ENCODE measurements at regions not wholly inside any gene's neighbourhood (a gene's known extent, or its start where the extent isn't known, plus 50 kb on each side); places are given as distances from the start of the nearest gene placed in this dataset.

GRCh38 chr2:238694136-238694755, 153.6 kb upstream of the TWIST2 start:
- no peaks in the 10 kb centered on the region for H3K36me3 ChIP-seq (ENCODE audit: insufficient read depth, low read length)
- no peaks in the 10 kb centered on the region for H3K4me1 ChIP-seq (ENCODE audit: insufficient read depth, low read length)
- no peaks in the 10 kb centered on the region for H3K9me3 ChIP-seq (ENCODE audit: control insufficient read depth, insufficient read depth, low read length)
- no peak overlapping the region for H3K9ac ChIP-seq (ENCODE audit: low read depth, low read length)

GRCh38 chr2:238694922-238695321, 153.0 kb upstream of the TWIST2 start:
- Histone ChIP-seq H3K4me1 (ENCODE audit: insufficient read depth, low read length) (no peaks in the 10 kb centered on the region), H3K9ac (ENCODE audit: low read depth, low read length) (no peak overlapping the region), H3K36me3 (ENCODE audit: insufficient read depth, low read length) (no peaks in the 10 kb centered on the region), H3K9me3 (ENCODE audit: control insufficient read depth, insufficient read depth, low read length) (no peaks in the 10 kb centered on the region)

- no peaks in the 10 kb centered on the region for H3K36me3 ChIP-seq (ENCODE audit: insufficient read depth, low read length)
Measured at GRCh38 chr2:238695538-238695937, 152.3 kb upstream of the TWIST2 start.

GRCh38 chr2:238696331-238696730, 151.6 kb upstream of the TWIST2 start:
- no peaks in the 10 kb centered on the region for H3K36me3 ChIP-seq (ENCODE audit: insufficient read depth, low read length)
- H3K9me3 ChIP-seq (ENCODE audit: control insufficient read depth, insufficient read depth, low read length) = no peaks in the 10 kb centered on the region
- H3K9ac ChIP-seq (ENCODE audit: low read depth, low read length) = no peak overlapping the region
- no peaks in the 10 kb centered on the region for H3K4me1 ChIP-seq (ENCODE audit: insufficient read depth, low read length)

More at GRCh38 chr2:238695538-238695937, 152.3 kb upstream of the TWIST2 start:
- Histone ChIP-seq H3K9ac (ENCODE audit: low read depth, low read length) (no peak overlapping the region), H3K4me1 (ENCODE audit: insufficient read depth, low read length) (no peaks in the 10 kb centered on the region), H3K9me3 (ENCODE audit: control insufficient read depth, insufficient read depth, low read length) (no peaks in the 10 kb centered on the region)

- no peaks in the 10 kb centered on the region for H3K4me1 ChIP-seq (ENCODE audit: insufficient read depth, low read length)
- no peaks in the 10 kb centered on the region for H3K9me3 ChIP-seq (ENCODE audit: control insufficient read depth, insufficient read depth, low read length)
- no peak overlapping the region for H3K9ac ChIP-seq (ENCODE audit: low read depth, low read length)
- H3K36me3 ChIP-seq (ENCODE audit: insufficient read depth, low read length) = no peaks in the 10 kb centered on the region
Measured at GRCh38 chr2:238696786-238697185, 151.1 kb upstream of the TWIST2 start.

DNA sequence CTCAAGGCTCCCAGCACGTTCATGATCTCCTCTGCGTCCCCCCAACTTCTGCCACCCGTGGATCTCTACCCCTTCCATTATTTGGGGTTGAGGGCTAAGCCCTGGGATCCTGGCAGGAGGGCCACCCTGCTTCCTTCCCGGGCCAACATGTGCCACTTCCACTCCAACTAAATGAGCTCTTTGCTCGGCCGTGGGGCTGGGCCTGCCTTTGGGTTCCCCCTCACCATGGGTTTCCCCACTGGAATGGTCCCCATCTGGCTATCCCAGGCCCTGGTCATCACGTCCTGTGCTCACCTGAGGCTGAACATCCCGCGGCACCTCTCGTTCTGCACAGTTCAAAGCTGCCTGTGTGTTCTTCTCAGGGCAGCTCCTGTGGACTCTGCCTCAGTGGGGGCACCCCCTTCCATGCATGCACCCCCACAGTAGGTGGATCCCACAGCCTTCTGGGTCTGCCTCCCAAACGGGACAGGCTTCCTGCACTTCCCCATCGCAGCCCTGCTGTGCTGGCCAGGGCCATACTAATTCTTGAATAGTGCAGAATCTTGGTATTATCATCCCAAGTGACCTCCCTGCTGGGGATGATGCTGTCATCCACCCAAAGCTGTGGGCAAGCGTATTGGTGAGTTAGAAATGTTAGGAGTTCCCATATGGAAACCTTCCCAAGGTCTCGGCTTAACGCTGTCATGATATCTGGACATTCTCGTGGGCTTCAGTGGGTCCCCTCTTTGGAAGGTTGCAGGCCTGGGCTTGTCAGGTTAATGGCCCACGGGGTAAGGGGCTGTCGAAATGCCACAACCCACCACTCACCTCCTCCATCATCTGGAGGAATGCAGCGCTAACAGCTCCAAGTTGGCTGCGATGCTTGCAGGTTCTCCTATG, 150.5 kb upstream of the TWIST2 start:
- Histone ChIP-seq H3K36me3 (ENCODE audit: insufficient read depth, low read length) (no peaks in the 10 kb centered on the region), H3K4me1 (ENCODE audit: insufficient read depth, low read length) (no peaks in the 10 kb centered on the region), H3K9me3 (ENCODE audit: control insufficient read depth, insufficient read depth, low read length) (no peaks in the 10 kb centered on the region), H3K9ac (ENCODE audit: low read depth, low read length) (no peak overlapping the region)

GRCh38 chr2:238698072-238698352, 149.9 kb upstream of the TWIST2 start:
- no peak overlapping the region for H3K9ac ChIP-seq (ENCODE audit: low read depth, low read length)
- H3K9me3 ChIP-seq (ENCODE audit: control insufficient read depth, insufficient read depth, low read length) = no peaks in the 10 kb centered on the region
- H3K36me3 ChIP-seq (ENCODE audit: insufficient read depth, low read length) = no peaks in the 10 kb centered on the region
- no peaks in the 10 kb centered on the region for H3K4me1 ChIP-seq (ENCODE audit: insufficient read depth, low read length)

DNA sequence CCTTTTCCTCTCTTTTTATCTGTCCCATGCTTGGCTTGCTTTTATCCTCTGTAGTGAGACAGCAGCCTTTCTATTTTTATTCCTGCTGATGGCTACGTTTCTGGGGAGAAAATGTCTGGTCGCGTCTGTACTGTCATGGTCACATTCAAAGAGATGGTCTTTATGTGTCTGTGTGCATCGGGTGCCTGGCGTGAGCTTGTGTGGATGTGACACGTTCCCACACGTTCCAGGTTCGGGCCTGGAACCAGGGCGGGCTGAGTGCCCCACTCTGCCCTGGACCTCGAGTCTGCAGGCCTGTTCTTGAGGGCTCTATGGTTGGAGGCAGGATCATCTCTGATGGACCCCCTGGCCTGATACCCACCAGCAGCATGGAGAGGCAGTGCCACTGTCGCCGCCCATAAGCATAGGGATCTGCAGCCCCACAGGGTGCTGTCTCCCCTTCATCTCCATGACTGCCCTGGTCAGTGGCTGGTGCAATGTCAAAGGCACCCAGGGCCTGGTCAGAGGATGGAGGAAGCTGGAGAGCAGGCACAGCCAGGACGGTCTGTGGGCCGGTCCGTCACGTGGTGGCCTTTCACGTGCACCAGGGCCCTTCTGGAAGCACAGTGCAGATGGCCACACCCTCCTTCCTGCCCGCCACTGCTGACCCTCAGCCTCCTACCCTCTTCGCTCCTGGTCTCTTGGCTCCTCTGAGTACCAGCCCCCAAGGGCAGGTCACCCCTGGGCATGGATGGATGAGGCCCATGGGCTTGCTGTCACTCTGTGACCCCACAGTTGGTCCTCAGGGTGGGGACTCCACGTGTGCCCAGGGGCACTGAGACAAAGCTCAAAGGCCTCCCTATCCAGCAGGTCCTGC, 149.2 kb upstream of the TWIST2 start:
- H3K36me3 ChIP-seq (ENCODE audit: insufficient read depth, low read length) = no peaks in the 10 kb centered on the region
- H3K4me1 ChIP-seq (ENCODE audit: insufficient read depth, low read length) = no peaks in the 10 kb centered on the region
- H3K9ac ChIP-seq (ENCODE audit: low read depth, low read length) = no peak overlapping the region
- H3K9me3 ChIP-seq (ENCODE audit: control insufficient read depth, insufficient read depth, low read length) = no peaks in the 10 kb centered on the region

DNA sequence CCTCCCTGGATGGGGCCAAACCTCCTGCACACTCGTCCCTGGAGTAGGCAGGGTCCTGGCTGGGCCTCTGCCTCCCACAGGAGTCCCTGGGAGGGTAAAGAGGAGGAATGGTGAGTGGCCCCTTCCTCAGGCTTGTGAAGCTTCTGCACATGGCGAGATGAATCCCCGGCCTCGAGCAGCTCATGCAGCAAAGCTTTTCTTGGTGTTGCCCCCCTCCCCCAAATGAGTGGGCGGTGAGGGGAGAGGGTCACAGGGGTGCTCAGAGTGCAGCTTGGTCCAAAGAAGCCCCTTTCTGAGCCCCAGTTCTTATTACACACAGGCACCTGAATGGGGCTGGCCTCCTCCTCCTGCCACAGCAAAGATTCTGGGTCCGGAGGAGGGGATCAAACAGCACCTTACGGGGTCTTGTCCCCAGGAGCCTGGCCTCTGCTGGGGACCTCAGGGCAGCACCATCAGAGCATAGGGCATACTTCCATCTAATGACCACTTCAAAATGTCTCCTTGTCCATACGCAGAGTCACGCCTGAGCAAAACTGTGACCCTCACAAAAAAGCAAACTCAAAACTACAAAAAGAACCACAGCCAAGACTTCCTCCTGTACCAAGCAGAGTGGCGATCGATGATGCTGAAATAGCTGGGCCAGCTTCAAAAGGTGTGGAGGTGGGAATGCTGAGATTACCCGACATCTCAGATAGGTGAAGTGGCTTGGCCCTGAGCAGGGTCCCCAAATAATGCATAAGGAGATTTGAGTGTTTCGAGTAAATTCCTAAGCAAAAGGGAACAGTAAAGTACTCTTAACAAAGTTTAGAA, 148.4 kb upstream of the TWIST2 start:
- Histone ChIP-seq H3K9me3 (ENCODE audit: control insufficient read depth, insufficient read depth, low read length) (no peaks in the 10 kb centered on the region), H3K9ac (ENCODE audit: low read depth, low read length) (no peak overlapping the region), H3K4me1 (ENCODE audit: insufficient read depth, low read length) (no peaks in the 10 kb centered on the region), H3K36me3 (ENCODE audit: insufficient read depth, low read length) (no peaks in the 10 kb centered on the region)

GRCh38 chr2:238700117-238700457, 147.8 kb upstream of the TWIST2 start:
- H3K9me3 ChIP-seq (ENCODE audit: control insufficient read depth, insufficient read depth, low read length) = no peaks in the 10 kb centered on the region
- H3K36me3 ChIP-seq (ENCODE audit: insufficient read depth, low read length) = no peaks in the 10 kb centered on the region
- H3K4me1 ChIP-seq (ENCODE audit: insufficient read depth, low read length) = no peaks in the 10 kb centered on the region
- no peak overlapping the region for H3K9ac ChIP-seq (ENCODE audit: low read depth, low read length)

DNA sequence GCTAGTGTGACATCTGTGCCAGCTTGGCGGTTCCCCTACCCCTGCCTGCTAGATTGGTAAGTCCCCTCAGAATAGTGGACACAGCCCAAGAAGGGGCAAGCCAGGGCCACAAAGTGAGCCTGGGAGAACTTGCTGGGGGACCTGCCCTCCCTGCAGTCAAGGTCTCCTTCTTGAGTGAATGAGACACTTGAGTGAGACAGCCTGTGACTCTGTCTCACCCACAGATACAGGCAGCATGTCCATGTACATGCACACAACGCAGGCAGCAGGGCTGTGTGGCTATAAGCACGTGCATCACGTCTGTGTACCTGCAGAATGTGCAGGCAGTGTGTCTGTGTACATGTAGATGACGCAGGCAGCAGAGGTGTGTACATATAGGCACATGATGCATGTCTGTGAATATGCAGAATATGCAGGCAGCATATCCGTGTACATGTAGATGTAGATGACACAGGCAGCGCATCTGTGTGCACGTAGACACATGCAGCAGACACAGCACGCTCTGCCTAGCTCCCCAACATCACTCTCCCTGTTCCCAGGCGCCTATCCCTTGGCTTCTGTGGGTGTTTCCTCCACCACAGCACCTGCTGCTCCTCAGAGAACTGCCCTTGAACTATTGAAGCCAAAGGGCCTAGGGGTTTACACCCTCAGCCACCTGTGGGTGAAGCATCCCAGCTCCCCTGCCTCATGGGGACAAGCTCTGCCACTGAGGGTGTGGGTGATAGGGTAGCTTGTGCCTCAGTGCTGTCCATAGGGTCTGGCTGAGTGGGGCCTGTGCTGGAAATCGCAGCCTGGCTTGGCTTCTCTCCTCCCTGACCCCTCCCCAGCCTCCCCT, 147.2 kb upstream of the TWIST2 start:
- Histone ChIP-seq H3K4me1 (ENCODE audit: insufficient read depth, low read length) (no peaks in the 10 kb centered on the region), H3K9ac (ENCODE audit: low read depth, low read length) (no peak overlapping the region), H3K36me3 (ENCODE audit: insufficient read depth, low read length) (no peaks in the 10 kb centered on the region), H3K9me3 (ENCODE audit: control insufficient read depth, insufficient read depth, low read length) (no peaks in the 10 kb centered on the region)

DNA sequence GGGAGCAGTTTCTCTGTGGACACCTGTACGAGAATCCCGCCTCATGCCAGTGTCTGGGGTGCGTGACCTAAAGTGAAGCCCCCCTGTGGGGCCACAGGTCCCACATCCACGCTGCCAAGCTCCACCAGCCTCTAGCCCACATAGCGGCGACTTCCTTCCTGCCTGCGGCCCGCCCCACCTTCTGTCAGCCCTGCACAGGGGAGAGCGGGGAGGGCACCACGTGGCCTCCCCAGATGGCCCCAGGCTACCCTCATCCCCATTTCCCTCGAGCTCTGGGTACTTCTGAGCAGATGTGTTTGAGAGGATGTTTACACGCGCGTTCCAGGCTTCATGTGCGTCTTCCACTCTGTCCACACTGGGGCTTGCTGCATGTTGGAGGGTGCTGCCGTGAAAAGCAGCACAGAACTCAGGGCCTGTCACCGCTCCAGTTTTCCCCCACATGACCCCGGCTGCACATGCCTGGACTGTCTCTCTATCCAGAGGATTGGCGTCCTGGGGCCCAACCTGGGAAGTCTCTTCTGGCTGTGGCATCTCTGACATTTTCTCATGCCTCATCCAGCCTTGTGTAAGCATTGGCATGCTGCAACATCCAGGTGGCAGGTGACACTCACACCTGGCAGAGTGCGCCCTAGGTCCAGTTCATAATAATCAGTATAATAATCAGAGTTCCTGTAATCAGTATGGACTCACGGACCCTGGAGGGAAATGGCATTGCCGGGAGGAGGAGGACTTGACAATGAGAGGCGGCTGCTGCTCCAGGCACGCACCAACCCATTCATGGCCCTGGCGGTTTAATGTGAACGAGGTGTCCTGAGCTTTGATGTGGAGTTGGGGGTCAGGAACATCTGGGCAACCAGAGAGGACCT, 146.3 kb upstream of the TWIST2 start:
- Histone ChIP-seq H3K9me3 (ENCODE audit: control insufficient read depth, insufficient read depth, low read length) (no peaks in the 10 kb centered on the region), H3K9ac (ENCODE audit: low read depth, low read length) (no peak overlapping the region)

More for the DNA sequence above, 146.3 kb upstream of the TWIST2 start:
- Histone ChIP-seq H3K36me3 (ENCODE audit: insufficient read depth, low read length) (no peaks in the 10 kb centered on the region), H3K4me1 (ENCODE audit: insufficient read depth, low read length) (no peaks in the 10 kb centered on the region)
